ENCODE measurements at regions not wholly inside any gene's neighbourhood (a gene's known extent, or its start where the extent isn't known, plus 50 kb on each side); places are given as distances from the start of the nearest gene placed in this dataset.

DNA sequence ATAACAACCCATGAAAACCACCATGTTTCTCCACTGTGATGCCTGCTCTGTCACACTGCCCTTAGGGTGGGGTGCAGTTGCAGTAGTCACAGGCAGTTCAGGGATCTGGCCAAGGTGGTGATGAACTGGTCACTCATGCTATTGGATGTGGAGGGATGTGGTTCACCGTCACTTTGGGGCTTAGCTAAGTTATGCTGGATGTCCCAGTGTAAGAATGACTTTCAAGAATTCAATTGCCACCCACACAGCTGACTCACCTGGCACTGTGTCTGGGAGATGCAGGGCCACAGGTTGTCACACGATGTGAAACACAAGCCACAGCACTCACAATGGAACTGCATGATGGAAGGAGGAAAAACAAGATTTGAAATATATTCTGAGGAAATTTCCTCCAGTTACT, 146.1 kb upstream of the CTNNB1 start:
- DNase-seq = no peak

DNA sequence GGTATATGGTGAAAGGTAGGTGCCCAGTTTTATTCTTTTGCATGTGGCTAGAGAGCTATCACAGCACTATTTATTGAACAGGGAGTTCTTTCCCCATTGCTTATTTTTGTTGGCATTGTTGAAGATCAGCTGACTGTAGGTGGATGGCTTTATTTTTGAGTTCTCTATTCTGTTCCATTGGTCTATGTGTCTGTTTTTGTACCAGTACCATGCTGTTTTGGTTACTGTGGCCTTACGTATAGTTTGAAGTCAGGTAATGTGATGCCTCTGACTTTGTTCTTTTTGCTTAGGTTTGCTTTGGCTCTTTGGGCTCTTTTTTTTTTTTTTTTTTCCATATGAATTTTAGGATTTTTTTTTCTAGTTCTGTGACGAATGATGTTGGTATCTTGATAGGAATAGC, 139.2 kb upstream of the CTNNB1 start:
- DNase-seq = no peak

DNA sequence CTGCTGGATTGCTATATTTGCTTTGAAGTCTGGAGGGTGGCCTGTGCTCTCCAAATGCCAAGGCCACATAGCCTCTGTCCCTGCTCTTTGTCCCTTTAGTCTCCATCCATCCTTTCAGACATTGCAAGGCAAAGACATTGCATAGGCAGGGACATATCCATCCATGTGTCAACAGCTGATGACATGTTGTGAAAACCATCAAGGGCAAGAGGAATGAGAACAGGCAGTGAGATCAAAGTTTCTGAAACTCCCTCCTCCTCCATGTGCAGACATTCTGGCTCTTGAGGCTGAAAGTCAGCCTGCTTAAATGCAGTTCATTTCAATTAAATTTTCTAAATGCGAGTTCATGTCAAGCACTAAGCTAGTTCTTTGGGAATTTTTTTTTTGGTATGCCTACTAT, 135.2 kb upstream of the CTNNB1 start:
- DNase-seq = no peak

DNA sequence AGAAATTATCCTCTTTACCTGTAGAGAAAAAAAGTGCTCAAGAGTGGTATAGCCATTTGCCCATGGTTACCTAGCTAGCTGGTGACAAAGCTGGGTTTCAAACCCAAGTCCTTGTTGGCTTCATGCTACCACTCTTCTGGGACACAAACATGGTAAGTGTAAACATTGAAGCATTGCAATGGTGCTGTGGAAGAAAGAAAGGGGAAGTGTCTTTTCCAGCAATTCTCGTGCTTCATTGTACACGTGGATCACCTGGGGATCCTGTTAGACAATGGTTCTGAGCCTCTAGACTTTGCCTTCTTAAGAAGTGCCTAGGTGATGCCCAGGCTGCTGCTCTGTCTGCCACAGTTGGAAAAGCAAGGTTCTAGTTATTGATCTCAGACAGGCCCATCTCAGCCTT, 134.8 kb upstream of the CTNNB1 start:
- DNase-seq = no peak

DNA sequence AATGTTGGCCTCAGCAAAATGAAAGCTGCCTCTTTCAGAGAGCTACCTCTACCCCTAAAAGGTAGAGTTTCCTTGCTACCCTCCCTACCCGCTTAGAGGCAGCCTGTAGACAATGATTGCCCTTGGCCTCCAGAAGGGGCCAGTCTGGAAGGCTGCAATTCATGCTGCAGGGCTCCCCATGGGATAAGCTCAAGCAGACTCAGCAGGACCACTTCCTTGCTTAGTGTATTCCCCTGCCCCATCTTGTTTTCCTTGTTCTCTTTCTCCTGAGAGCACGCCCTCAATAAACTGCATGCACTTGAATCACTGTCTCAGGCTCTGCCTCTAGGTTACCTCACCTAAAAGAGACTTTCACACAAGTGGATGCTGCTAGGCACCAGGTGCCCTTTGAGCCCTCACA, 134.0 kb upstream of the CTNNB1 start:
- DNase-seq = no peak

DNA sequence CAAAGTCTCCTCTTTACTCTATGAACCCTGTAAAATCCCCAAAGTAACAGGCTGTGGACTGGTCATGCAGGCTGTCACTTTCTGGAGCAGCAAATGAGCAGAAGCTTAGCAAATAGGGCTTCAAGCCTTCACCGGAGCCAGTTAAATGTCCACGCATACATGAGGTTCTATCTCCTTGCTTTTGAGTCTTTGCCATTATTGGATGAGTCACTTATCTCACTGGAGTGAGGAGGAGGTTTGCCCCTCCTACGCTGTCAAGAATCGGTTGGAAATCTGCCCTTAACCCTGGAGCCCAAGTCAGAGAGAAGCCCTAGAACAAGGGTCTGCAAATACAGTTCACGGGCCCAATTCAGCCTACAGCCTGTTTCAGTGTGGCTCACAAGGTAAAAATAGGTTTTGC, 126.1 kb upstream of the CTNNB1 start:
- DNase-seq = no peak

DNA sequence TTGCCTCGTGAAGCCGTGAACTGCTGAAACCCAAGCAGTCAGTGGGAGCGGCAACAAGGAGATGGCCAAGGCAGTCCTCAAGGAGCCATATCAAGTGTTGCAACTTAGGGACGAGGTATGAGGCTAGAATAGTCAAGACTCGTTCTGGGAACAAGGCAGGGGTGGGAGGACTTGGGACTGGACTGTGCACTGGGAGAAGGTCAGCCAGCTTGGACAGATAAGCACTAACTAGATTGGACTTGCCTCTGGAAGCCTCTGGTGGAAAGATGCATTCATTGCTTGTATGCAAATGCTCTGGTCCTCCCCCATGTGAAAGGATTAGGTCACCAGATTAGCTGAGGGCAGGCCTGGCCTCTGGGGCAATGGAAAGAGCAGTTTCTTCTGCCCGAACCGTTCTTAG, 123.3 kb upstream of the CTNNB1 start:
- no peak for DNase-seq

DNA sequence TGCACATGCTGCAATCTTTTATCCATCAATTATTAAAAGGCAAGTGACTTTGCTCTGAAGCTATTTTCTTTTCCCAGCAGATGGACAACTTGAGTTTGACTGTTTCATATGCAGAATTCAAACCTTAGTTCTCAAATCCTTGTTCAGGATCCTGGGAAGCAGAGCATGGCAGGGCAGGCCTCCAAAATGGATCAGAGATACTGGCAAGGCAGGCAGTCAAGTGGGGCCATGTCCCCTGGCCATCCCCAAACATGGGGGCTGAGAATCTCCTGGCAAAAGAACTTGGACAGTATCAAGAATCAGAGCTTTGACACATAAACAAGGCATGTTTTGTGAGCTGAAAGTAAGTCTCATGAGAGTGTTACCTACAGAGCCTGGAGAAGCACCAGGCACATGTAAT, 122.9 kb upstream of the CTNNB1 start:
- DNase-seq = no peak

DNA sequence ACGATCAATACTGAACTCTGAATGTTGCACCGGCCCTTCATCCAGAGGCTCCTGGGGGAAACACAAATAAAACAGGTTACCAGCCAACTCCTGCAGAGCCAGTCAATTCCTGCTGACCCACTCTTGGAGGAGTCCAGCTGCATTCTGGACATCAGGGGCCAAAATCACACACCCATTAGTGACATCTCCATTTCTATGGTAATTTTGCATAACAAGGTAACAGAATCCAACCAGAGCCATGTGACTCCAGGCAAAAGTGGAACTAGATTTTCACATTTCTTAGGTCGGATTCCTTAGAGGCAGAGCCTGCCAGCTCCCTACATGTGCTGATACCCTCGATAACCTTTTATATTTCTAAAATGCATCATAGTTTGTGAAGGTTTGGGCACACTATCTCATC, 119.2 kb upstream of the CTNNB1 start:
- DNase-seq = no peak

DNA sequence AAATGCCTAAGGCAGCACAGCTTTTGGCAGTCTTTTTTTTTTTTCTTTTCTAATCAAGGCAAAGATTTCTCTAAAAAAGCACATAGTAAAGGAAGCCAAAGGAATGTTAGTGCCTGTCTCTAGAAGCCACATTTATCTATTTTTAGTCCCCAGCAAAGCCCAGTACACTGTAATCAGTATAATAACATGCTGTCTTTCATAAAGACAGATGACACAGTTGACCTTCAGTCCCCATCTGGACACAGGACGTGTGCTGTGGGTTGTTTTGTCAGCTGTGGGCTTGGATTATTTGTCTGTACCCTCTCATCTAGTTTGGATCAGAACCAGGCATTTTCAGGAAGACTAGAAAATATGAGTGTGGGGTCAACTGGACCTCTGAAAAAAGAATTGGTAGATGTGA, 110.4 kb upstream of the CTNNB1 start:
- DNase-seq = no peak

DNA sequence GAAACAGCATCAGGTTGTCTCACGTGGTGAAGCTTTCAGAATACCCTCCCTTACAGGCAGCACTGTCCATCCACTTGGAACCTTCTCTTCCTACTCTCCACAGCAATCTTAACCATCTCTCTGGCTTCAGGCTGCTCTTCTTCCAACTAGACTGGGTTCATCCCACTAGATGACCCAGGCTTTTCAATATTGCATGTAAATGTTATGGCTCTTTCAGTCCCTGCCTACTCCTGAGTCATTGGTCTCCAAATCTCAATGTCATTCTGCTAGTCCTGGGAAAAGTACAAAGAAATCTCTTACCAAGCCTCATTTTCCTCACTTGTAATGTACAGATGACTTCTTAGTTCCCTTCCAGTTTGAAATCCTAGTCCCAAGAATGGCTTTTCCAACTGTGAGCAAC, 109.7 kb upstream of the CTNNB1 start:
- no peak for DNase-seq

DNA sequence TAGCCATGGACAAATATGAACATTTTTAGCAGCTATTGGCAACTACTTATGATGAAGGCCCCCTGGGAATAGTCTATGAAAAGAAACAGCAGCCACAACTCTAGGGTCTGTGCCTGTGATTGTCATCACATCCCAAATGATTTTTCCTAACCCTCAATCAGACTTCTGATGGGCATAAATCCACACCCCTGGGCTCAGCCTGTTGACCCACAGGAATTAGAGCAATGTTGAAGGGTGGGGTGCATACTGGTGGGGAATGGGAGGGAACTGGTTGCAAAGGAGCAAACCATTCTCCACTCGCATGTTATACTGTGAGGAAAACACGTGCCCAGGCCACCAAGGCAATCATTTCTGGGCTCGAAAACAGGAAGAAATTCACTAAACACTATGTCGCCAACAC, 106.5 kb upstream of the CTNNB1 start:
- DNase-seq = no peak

DNA sequence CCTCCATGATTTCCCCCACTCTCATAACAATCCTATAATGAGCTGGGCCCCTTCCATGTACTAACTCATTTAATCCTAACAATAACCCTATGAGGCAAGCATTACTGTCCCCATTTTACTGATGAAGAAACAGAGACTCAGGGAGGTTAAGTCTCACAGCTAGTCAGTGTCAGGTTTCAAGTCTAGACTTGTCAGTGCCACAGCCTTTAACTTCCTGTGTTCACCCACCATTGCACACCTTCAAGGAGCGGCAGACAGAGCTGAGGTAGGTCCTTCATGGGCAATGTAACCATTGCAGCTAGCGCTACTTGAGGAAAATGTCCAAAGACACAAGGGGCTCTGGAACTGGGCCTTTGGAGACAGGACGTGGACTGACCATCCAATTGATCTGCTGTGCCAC, 105.8 kb upstream of the CTNNB1 start:
- DNase-seq = no peak

DNA sequence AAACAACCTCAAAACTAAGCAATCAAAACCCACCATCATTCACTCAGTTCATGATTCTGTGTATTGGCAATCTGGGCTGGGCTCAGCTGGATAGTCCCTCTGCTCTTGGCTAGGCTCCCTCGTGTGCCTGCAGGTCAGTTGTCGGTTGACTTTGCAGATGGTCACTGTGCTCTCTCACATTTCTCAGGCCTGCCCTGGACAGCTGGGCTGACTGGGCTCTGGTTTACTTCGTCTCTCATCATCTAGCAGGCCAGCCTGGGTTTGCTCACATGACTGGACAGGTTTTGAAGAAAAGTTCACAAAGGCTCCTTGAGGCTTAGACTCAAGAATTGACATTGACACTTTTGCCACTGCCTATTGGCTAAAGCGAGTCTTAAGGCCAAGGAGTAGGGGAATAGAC, 105.0 kb upstream of the CTNNB1 start:
- no peak for DNase-seq

DNA sequence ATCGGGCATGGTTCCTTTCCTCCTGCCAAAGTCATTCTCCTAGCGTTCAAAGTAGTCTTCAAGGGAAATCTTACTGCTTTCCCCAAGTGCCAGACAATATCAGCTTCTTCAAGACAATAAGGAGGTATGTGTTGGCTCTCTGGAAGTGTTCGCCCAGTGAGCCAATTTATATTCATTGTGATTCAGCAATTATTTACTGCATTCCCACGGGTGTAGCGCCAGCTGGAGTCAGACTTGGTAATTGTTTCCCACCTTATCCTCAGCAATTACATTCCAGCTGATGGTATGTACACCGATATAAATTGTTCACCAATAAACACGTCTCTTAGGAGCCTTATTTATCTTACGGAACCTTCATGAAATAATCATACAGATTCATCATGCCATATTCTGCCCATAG, 103.6 kb upstream of the CTNNB1 start:
- no peak for DNase-seq

DNA sequence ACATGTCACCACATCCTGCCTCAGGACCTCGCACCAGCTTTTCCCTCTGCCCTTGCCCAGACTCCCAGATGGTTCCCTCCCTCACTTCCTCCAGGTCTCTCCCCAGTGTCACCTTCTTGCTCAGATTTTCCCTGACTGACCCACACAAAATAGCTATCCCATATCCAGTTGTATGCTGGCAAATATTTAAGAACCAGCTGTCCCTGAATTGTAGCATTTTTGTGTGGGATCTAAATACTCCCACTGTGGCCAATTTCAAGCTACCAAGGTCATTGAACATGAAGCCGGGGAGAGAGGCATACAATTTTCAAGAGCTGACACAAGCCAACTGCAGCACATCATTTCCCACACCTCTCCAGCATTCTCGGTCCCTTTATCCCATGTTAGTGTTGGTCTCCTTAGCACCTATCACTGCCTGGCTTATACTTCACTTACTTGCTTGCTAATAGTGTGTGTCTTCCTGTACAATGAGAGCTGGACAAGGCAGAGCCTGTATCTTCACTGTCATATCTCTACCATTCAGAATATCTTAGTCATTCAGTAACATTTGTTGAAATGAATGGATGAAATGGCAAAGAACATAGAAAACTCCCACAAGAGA, 101.3 kb upstream of the CTNNB1 start:
- no peak for DNase-seq

DNA sequence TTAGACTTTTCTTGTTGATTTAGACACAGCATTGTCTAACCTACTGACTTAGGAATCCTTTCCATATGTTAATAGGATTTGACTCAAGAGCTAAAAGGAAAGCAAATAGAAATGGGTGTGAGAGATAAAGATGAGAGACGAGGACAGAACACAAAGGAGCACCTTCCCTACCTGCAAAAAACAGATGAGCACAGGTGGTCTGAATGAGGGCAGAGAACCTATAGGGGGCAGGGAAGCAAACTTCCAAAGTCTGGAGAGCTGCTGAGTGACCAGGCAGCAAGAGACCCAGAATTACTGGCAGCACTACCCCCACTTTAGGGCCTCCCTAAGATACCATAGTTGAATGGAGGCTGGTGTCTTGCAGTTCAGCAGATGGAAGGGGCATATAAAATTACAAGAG, 98.1 kb upstream of the CTNNB1 start:
- DNase-seq = no peak

DNA sequence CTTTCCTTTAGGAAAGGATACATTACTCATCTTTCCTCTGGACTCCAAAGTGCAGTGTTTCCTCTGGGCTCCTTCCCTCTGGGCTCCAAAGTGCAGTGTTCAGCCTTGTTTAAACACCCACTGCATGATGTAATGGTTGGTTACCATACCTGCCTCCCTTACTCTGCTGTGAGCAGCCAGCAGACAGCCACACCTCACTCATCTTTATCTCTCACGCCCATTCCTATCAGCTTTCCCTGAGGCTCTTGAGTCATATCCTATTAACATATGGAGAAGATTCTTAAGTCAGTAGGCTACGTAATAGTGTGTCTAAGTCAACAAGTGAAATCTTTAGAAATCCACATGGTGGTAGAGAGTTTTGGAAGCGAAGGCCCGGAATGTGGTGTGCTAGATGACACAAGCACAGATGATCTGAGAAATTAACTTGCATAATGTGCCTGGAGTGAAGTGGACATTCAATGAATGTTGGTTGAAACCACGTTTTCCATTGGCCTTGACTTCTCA, 97.2 kb upstream of the CTNNB1 start:
- no peak for DNase-seq

DNA sequence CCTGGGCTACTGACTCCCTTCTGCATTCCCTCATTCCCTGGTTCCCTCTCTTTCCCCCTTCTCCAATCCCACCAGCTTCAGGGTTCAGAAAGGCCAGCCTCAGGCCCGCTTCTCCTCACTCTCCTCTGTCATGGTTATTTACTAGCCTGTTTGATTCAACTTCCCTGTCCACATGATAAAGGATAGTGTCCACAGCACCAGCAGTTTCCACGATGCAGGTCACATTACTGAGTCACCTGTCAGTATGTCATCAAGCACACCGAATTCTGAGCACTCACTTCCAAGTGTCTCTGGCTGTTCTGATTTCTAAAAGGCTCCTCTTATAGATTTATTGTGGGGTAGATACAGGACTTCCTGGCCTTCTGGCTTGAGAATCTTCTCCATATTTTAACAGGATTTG, 96.6 kb upstream of the CTNNB1 start:
- no peak for DNase-seq

DNA sequence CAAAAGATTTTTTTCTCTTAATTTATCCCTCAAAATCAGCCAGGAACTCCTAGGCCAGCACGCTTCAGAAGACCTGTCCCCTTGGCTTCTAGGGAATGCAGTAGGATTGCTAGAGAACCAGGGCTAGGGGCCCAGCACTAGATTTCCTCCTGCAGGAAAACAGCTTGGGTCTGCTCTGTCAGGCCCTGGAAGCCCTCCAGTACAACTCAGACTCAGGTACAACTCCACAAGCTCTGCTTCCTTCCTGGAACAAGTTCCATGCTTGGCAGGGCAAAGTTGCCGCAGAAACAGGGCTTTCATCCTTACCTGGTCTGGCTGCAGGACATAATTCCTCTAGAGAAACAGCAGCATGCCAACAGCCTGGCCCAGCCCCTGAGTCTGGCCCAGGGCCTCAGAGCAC, 96.1 kb upstream of the CTNNB1 start:
- no peak for DNase-seq

DNA sequence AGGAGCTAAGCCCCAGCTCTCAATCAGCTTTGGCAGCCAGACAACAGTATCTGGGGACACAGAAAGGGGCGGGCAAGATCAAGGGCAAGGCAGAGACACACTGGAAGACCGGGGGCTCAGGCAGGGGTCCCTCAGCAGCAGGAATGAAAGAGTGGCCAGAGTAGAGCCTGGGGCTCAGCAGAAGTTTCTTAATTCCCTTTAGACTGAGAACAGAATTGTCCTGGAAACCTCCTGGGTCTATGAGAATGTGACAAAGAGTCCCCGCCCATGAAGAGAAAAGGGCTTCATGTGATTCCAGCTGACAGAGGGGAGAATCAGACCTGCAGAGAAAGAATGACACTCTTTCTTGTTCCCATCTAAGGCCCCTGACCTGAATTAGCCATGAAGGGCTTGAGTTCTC, 95.2 kb upstream of the CTNNB1 start:
- no peak for DNase-seq

DNA sequence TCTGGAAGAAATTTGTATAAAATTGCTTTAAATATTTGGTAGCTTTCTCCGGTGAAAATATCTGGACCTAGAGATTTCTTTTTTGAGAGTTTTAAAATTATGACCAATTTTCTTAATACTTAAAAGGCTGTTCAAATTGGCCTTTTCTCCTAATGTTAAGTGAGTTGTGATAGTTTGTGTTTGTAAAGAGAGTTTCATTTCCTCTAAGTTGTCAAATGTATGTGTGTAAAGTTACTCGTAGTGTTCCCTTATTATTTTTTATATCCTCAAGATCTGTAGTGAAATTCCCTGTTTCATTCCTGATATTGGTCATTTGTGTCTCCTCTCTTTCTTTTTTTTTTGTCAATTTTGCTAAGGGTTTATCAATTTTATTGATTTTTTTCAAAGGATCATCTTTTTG, 92.6 kb upstream of the CTNNB1 start:
- no peak for DNase-seq

DNA sequence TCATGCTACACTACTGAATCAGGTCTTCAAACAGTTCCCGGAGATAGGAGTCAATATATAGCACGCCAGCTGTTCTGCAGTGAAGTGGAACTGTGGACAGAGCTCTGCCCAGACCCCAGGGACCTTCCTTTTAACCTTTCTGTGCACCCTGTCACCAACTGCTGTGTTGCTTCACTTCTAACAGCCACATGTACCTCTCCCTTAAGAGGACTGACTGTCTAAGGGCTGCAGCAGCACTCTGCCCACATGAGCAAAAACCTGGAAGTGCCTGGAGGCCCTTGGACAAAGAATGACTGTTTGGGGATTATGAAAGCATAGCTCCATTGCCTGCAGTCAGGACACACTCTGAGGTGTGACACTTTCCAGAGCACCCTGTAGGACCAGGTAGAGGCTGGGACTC, 88.3 kb upstream of the CTNNB1 start:
- DNase-seq = no peak

DNA sequence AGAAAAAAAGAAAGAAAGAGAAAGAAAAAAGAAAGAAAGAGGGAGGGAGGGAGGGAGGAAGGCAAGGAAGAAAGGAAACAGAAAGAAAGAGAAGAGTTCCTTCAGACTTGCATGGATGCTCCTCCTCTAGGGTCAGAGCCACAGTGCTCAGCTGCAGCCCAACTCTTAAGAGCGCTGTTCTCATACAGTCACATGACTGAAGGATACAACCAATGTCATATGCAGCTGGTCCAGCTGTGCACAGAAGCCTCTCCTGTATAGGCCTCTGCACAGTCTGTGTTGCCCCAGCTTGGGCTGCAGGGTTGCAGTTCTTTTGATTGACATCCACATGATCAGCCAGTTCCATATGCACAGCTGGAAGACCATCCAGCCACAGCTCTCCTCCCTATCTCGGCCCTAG, 86.8 kb upstream of the CTNNB1 start:
- no peak for DNase-seq

DNA sequence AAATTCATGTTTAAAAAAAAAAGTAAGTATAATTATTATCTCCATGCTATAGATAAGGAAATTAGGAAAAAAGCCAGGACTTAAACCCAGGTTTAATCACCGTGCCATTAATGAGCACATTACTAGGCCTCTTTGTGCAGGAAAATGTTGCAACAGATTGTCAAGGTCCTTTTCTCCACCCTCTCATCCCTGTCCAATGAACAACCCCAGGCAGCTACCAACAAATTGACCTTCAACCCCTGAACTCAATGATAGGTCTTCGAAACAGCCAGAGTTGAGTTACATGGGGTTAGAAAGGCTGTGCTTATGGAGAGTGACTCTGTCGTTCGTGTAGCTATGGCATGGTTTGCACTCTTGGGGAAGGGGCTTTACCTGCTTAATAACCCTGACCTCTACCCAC, 84.2 kb upstream of the CTNNB1 start:
- no peak for DNase-seq

DNA sequence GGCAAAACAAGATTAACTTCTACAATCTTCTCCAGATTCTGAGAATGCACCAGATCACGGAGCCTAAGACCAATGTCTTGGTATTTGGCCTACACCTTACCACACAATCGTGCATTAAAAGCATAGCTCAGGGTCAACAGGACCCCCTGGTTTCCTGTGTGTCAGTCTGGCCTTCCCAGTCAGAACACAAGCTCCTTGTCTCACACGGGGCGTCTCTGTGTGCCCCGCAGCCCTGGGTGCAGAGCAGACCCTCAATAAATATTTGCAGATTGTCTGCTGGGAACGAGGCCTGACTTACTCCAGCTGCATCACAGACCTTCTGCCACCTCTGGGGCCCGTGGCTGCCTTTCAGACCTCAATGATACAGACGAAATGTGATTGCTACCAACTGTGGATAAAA, 82.5 kb upstream of the CTNNB1 start:
- no peak for DNase-seq
